CD14-positive monocyte (primary cell): ENCODE measurements at regions not wholly inside any gene's neighbourhood (a gene's known extent, or its start where the extent isn't known, plus 50 kb on each side); places are given as distances from the start of the nearest gene placed in this dataset.

Experiments
- DNase-seq, 3 donors: peaks; one replicate each; pipeline ENCODE4 v3.0.0-alpha.2; 2011 to 2022
- H2AFZ ChIP-seq: 2 replicates; pipeline ENCODE4 v1.6.0; 2012; ENCODE audit warnings: mild to moderate bottlenecking, low read depth, low read length, inconsistent platforms; ENCODE audit not compliant: insufficient read depth, poor library complexity, severe bottlenecking
- H3K27ac ChIP-seq, 2 donors: 1 replicate in 1 of 2; 2 replicates in 1 of 2; pipeline ENCODE4 v1.5.1; 2012 to 2013; ENCODE audit warnings: low read length in 2 of 2, control low read depth in 1 of 2, inconsistent platforms in 1 of 2, low read depth in 1 of 2, mild to moderate bottlenecking in 1 of 2
- H3K27me3 ChIP-seq, 2 donors: one replicate each; pipeline versions ENCODE4 v1.6.0 to v1.6.1; 2011 to 2013; ENCODE audit warnings: low read length in 2 of 2; ENCODE audit not compliant: control insufficient read depth in 2 of 2, insufficient read depth in 2 of 2
- H3K36me3 ChIP-seq, 2 donors: replicated peaks in 1 of 2; 1 replicate in 1 of 2; 2 replicates in 1 of 2; pipeline versions ENCODE4 v1.5.1 to v1.6.1; 2012 to 2013; ENCODE audit warnings: low read length in 2 of 2, control low read depth in 1 of 2, inconsistent platforms in 1 of 2, mild to moderate bottlenecking in 1 of 2; ENCODE audit not compliant: insufficient read depth in 2 of 2, control insufficient read depth in 1 of 2
- H3K4me1 ChIP-seq, 2 donors: 1 replicate in 1 of 2; 2 replicates in 1 of 2; pipeline versions ENCODE4 v1.5.1 to v1.6.1; 2012 to 2013; ENCODE audit warnings: low read length in 2 of 2, control low read depth in 1 of 2, inconsistent platforms in 1 of 2, mild to moderate bottlenecking in 1 of 2, moderate library complexity in 1 of 2; ENCODE audit not compliant: insufficient read depth in 2 of 2, control insufficient read depth in 1 of 2
- H3K4me2 ChIP-seq: replicated peaks from 2 replicates; pipeline ENCODE3; 2012; ENCODE audit warnings: low read length, moderate library complexity, mild to moderate bottlenecking; ENCODE audit not compliant: poor library complexity, severe bottlenecking; ENCODE audit errors: extremely low read depth
- H3K4me3 ChIP-seq, 3 experiments: fragments of 200-600 bp in 1 of 3; sonication (generic) in 1 of 3; replicated peaks in 1 of 3; 1 replicate in 2 of 3; 2 replicates in 1 of 3; pipeline ENCODE4 v1.5.1; 2011 to 2013; ENCODE audit warnings: low read length in 3 of 3, mild to moderate bottlenecking in 3 of 3, control low read depth in 2 of 3, low read depth in 2 of 3, inconsistent platforms in 1 of 3, moderate library complexity in 1 of 3
- H3K79me2 ChIP-seq: 2 replicates; pipeline ENCODE4 v1.6.0; 2012; ENCODE audit warnings: mild to moderate bottlenecking, control low read depth, inconsistent platforms, low read length, moderate library complexity; ENCODE audit not compliant: insufficient read depth
- H3K9ac ChIP-seq: 2 replicates; pipeline ENCODE4 v1.6.0; 2017; ENCODE audit warnings: low read length, mild to moderate bottlenecking; ENCODE audit not compliant: insufficient read depth, poor library complexity, severe bottlenecking
- H3K9me3 ChIP-seq, 2 donors: replicated peaks in 1 of 2; 1 replicate in 1 of 2; 2 replicates in 1 of 2; pipeline versions ENCODE4 v1.5.1 to v1.6.1; 2012 to 2013; ENCODE audit warnings: low read length in 2 of 2, control low read depth in 1 of 2; ENCODE audit not compliant: control insufficient read depth in 1 of 2, insufficient read depth in 1 of 2
- H4K20me1 ChIP-seq: 2 replicates; pipeline ENCODE4 v1.6.0; 2012; ENCODE audit warnings: mild to moderate bottlenecking, low read length, control low read depth, moderate library complexity; ENCODE audit not compliant: insufficient read depth
- H3K27ac Mint-ChIP-seq, 7 donors: one replicate each; pipeline ENCODE4 v1.8.0; 2020; ENCODE audit warnings: mild to moderate bottlenecking in 7 of 7, mixed read lengths in 7 of 7, moderate library complexity in 6 of 7, inconsistent platforms in 2 of 7
- H3K27me3 Mint-ChIP-seq, 3 donors: one replicate each; pipeline ENCODE4 v1.8.0; 2021 to 2022; ENCODE audit warnings: low read depth in 3 of 3, mild to moderate bottlenecking in 3 of 3, mixed read lengths in 3 of 3, moderate library complexity in 3 of 3, inconsistent platforms in 1 of 3
- H3K36me3 Mint-ChIP-seq, 2 donors: one replicate each; pipeline ENCODE4 v1.8.0; 2020; ENCODE audit warnings: mixed read lengths in 2 of 2, inconsistent platforms in 1 of 2, mild to moderate bottlenecking in 1 of 2
- H3K4me1 Mint-ChIP-seq: one replicate; pipeline ENCODE4 v1.8.0; 2020; ENCODE audit warnings: mild to moderate bottlenecking, mixed read lengths
- H3K4me3 Mint-ChIP-seq, 2 donors: one replicate each; pipeline ENCODE4 v1.8.0; 2020; ENCODE audit warnings: mild to moderate bottlenecking in 2 of 2, mixed read lengths in 2 of 2, moderate library complexity in 1 of 2
- H3K9me3 Mint-ChIP-seq, 7 donors: one replicate each; pipeline ENCODE4 v1.8.0; 2020 to 2022; ENCODE audit warnings: mixed read lengths in 7 of 7, mild to moderate bottlenecking in 6 of 7, moderate library complexity in 6 of 7, inconsistent platforms in 2 of 7
- WGBS: methylation state at CpG from one replicate; pipeline ENCODE4 v1.1.5; 2013; ENCODE audit warnings: missing lambda C conversion rate; ENCODE audit not compliant: insufficient coverage; 5-methylcytosine and 5-hydroxymethylcytosine counted together
- intact Hi-C, 2 donors: fragments of 100-400 bp; cut with micrococcal nuclease; formaldehyde crosslinking; loops; one replicate each; pipeline versions ENCODE4 v1.15.0 to v1.15.1; 2023
- TF ChIP-seq, protein P1 (sequence below): fragments of 200-600 bp; IDR thresholded peaks from one replicate; pipeline ENCODE4 v1.8.0; 2022; ENCODE audit warnings: antibody characterized with exemption, mild to moderate bottlenecking

- Mint-ChIP-seq H3K36me3 (no peaks in the 10 kb centered on the region), H3K4me3 (no peak overlapping the region), H3K4me1 (no peaks in the 10 kb centered on the region), H3K9me3 (peaks cover 0 to 6% (median 3%) of the 10 kb centered on the region in 7 donors), H3K27ac (no peak overlapping the region), H3K27me3 (peaks cover 0 to 5% (median 2%) of the 10 kb centered on the region in 3 donors)
- H3K9me3 ChIP-seq: peaks cover 0 to 7% of the 10 kb centered on the region in 2 donors
- DNase-seq: no peak
- no peak overlapping the region for H3K27ac ChIP-seq
- no peaks in the 10 kb centered on the region for H3K27me3 ChIP-seq
- no peak overlapping the region for H3K4me3 ChIP-seq
- H3K36me3 ChIP-seq: no peaks in the 10 kb centered on the region
- H4K20me1 ChIP-seq: no peaks in the 10 kb centered on the region
- no peaks in the 10 kb centered on the region for H3K79me2 ChIP-seq
- TF ChIP-seq, protein P1, sequence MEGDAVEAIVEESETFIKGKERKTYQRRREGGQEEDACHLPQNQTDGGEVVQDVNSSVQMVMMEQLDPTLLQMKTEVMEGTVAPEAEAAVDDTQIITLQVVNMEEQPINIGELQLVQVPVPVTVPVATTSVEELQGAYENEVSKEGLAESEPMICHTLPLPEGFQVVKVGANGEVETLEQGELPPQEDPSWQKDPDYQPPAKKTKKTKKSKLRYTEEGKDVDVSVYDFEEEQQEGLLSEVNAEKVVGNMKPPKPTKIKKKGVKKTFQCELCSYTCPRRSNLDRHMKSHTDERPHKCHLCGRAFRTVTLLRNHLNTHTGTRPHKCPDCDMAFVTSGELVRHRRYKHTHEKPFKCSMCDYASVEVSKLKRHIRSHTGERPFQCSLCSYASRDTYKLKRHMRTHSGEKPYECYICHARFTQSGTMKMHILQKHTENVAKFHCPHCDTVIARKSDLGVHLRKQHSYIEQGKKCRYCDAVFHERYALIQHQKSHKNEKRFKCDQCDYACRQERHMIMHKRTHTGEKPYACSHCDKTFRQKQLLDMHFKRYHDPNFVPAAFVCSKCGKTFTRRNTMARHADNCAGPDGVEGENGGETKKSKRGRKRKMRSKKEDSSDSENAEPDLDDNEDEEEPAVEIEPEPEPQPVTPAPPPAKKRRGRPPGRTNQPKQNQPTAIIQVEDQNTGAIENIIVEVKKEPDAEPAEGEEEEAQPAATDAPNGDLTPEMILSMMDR: no peak
- intact Hi-C loops: no loop called here
- H3K4me1 ChIP-seq: no peaks in the 10 kb centered on the region
- no peak overlapping the region for H2AFZ ChIP-seq
- no peak overlapping the region for H3K9ac ChIP-seq
- no CpG with 5 or more reads among the region's 3 CpGs for WGBS
- no peak overlapping the region for H3K4me2 ChIP-seq
Observed at GRCh38 chr2:180376066-180376465, 369.0 kb upstream of the CWC22 start.

DNA sequence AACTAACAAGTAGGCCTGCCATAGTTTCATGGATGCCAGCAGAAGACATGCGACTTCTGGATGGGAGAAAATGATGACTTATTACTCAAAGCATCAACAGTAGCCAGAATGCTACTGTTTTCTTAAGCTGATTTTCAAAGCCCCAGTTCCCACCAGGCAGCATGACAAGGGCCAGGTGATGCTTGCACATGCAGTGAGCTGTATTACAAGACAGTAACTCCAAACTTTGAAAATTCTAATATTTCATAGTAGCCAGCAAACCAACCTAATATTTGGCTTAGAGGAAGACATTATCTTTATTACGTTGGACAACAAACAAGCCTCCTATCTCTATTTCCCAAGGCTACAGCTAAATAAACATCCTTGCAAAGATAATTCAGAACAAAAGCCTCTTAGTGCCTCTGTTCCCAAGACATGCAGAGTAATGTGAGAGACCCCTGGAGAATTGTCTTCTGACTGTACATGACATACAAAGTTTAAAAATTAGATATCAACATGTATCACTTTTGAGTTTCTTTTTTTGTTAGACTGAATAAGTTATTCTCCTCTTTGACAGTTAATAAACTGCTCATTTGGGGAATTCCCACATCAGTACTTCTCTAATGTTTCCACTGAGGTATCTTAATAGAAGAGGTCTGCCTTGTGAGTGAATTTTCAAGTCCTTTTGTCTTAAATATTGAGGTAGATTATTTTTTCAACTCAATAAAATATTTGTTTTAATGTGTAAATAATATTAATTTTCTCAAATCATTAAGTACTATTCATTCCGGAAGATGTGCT is 367.6 kb upstream of the CWC22 start:
- H3K27ac Mint-ChIP-seq: no peak overlapping the region
- Histone ChIP-seq H4K20me1 (no peaks in the 10 kb centered on the region), H3K36me3 (no peaks in the 10 kb centered on the region), H3K27ac (no peak overlapping the region), H3K27me3 (no peaks in the 10 kb centered on the region), H3K4me1 (no peaks in the 10 kb centered on the region), H3K4me2 (no peak overlapping the region), H3K79me2 (no peaks in the 10 kb centered on the region), H3K9ac (no peak overlapping the region), H3K4me3 (no peak overlapping the region), H3K9me3 (peaks cover 0 to 7% of the 10 kb centered on the region in 2 donors), H2AFZ (no peak overlapping the region)
- DNase-seq: no peak
- TF ChIP-seq, protein P1: no peak
- peaks cover 0 to 5% (median 2%) of the 10 kb centered on the region in 3 donors for H3K27me3 Mint-ChIP-seq
- intact Hi-C loops: no loop called here
- H3K36me3 Mint-ChIP-seq: no peaks in the 10 kb centered on the region
- no peak overlapping the region for H3K4me3 Mint-ChIP-seq
- no CpG with 5 or more reads among the region's 3 CpGs for WGBS
- peaks cover 0 to 5% (median under 1%) of the 10 kb centered on the region in 7 donors for H3K9me3 Mint-ChIP-seq
- H3K4me1 Mint-ChIP-seq: no peaks in the 10 kb centered on the region
